GM12878 (cell line): ENCODE measurements at regions not wholly inside any gene's neighbourhood (a gene's known extent, or its start where the extent isn't known, plus 50 kb on each side); places are given as distances from the start of the nearest gene placed in this dataset.

Source experiments
- CBFB ChIP-seq: IDR thresholded peaks from 2 replicates; pipeline ENCODE4 v1.6.1; 2016; ENCODE audit warnings: antibody characterized with exemption, low read depth
- CEBPB ChIP-seq, 2 experiments: fragments of 150-350 bp in 1 of 2; IDR thresholded peaks; 2 replicates each; pipeline ENCODE4 v1.6.1; 2012 to 2014; ENCODE audit warnings: low read depth in 2 of 2, low read length in 2 of 2, borderline replicate concordance in 1 of 2, inconsistent platforms in 1 of 2
- DPF2 ChIP-seq: fragments of 450-650 bp; IDR thresholded peaks from 2 replicates; pipeline ENCODE4 v1.6.1; 2017; ENCODE audit warnings: mild to moderate bottlenecking
- EP300 ChIP-seq, 2 experiments: fragments of 150-350 bp in 1 of 2; IDR thresholded peaks; 2 replicates each; pipeline ENCODE4 v1.6.1; 2011 to 2012; ENCODE audit warnings: low read depth in 2 of 2, low read length in 2 of 2, borderline replicate concordance in 1 of 2, improper control_type of control experiment in 1 of 2, inconsistent platforms in 1 of 2; ENCODE audit not compliant: control insufficient read depth in 1 of 2
- FOS ChIP-seq: IDR thresholded peaks from 3 replicates; pipeline ENCODE4 v1.6.1; 2011; ENCODE audit warnings: borderline replicate concordance; ENCODE audit not compliant: insufficient read length; ENCODE audit errors: extremely low read depth
- POLR2A ChIP-seq: IDR thresholded peaks from 2 replicates; pipeline ENCODE4 v1.6.1; 2011; ENCODE audit warnings: low read depth, mild to moderate bottlenecking, low read length
- RUNX3 ChIP-seq: IDR thresholded peaks from 2 replicates; pipeline ENCODE4 v1.6.1; 2012; ENCODE audit warnings: low read length, inconsistent platforms
- SUZ12 ChIP-seq: fragments of 200-600 bp; sonication (generic); IDR thresholded peaks from one replicate; pipeline ENCODE4 v1.6.1; 2018; ENCODE audit warnings: antibody characterized with exemption, mild to moderate bottlenecking; ENCODE audit not compliant: unreplicated experiment
- TCF7 ChIP-seq: IDR thresholded peaks from 2 replicates; pipeline ENCODE4 v1.6.1; 2014; ENCODE audit warnings: antibody characterized with exemption, borderline replicate concordance
- ZNF217 ChIP-seq: fragments of 450-650 bp; IDR thresholded peaks from 2 replicates; pipeline ENCODE4 v1.6.1; 2017; ENCODE audit warnings: antibody characterized with exemption, mild to moderate bottlenecking
- TF ChIP-seq, protein P1 (sequence below), 3 experiments: IDR thresholded peaks in 2 of 3; conservative IDR thresholded peaks in 1 of 3; 2 replicates each; pipeline ENCODE4 v1.5.1; 2011; ENCODE audit warnings: low read depth in 3 of 3, low read length in 3 of 3, mild to moderate bottlenecking in 3 of 3, control low read depth in 2 of 3, moderate library complexity in 2 of 3, inconsistent platforms in 1 of 3, mixed read lengths in 1 of 3; ENCODE audit not compliant: control insufficient read depth in 2 of 3, insufficient read depth in 1 of 3; ENCODE audit errors: extremely low read depth in 1 of 3
- TF ChIP-seq, protein P2 (sequence below): fragments of 450-650 bp; IDR thresholded peaks from 2 replicates; pipeline ENCODE4 v1.6.1; 2017; ENCODE audit warnings: mild to moderate bottlenecking, low read depth, inconsistent platforms; ENCODE audit not compliant: poor library complexity, severe bottlenecking

DNA sequence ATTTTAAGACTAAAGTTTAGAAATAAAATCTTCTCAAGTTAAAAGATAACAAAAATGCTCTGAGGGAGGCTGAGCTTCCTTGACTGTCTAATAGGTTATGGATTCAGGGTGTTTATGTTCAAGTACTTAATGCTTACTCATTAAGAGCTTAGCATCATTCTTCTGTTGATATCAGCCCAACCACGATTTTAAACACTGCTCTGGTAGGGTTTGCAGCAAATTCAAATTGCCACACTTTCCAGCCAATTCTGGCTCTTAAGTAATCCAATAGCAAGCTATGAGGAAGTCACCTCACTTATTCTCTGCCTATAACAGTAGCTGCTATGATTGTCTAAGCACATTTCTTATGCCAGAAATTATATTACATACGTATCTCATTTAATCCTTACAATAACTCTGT is 191.0 kb upstream of the KIF2A start:
- TF ChIP-seq, protein P1, sequence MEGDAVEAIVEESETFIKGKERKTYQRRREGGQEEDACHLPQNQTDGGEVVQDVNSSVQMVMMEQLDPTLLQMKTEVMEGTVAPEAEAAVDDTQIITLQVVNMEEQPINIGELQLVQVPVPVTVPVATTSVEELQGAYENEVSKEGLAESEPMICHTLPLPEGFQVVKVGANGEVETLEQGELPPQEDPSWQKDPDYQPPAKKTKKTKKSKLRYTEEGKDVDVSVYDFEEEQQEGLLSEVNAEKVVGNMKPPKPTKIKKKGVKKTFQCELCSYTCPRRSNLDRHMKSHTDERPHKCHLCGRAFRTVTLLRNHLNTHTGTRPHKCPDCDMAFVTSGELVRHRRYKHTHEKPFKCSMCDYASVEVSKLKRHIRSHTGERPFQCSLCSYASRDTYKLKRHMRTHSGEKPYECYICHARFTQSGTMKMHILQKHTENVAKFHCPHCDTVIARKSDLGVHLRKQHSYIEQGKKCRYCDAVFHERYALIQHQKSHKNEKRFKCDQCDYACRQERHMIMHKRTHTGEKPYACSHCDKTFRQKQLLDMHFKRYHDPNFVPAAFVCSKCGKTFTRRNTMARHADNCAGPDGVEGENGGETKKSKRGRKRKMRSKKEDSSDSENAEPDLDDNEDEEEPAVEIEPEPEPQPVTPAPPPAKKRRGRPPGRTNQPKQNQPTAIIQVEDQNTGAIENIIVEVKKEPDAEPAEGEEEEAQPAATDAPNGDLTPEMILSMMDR (IDR thresholded peaks at IDR 0.05 in 2 of 3, conservative IDR thresholded peaks at IDR 0.05 in 1 of 3; ENCODE audit: control insufficient read depth in 2 of 3, extremely low read depth in 1 of 3, insufficient read depth in 1 of 3, low read depth in 3 of 3, low read length in 3 of 3) = no peak
- no peak for TF ChIP-seq RUNX3
- no peak for TF ChIP-seq CEBPB (IDR thresholded peaks at IDR 0.05; ENCODE audit: borderline replicate concordance in 1 of 2, low read depth in 2 of 2, low read length in 2 of 2)
- TF ChIP-seq TCF7 = no peak
- TF ChIP-seq, protein P2, sequence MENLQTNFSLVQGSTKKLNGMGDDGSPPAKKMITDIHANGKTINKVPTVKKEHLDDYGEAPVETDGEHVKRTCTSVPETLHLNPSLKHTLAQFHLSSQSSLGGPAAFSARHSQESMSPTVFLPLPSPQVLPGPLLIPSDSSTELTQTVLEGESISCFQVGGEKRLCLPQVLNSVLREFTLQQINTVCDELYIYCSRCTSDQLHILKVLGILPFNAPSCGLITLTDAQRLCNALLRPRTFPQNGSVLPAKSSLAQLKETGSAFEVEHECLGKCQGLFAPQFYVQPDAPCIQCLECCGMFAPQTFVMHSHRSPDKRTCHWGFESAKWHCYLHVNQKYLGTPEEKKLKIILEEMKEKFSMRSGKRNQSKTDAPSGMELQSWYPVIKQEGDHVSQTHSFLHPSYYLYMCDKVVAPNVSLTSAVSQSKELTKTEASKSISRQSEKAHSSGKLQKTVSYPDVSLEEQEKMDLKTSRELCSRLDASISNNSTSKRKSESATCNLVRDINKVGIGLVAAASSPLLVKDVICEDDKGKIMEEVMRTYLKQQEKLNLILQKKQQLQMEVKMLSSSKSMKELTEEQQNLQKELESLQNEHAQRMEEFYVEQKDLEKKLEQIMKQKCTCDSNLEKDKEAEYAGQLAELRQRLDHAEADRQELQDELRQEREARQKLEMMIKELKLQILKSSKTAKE = no peak
- no peak for TF ChIP-seq SUZ12
- TF ChIP-seq EP300 (IDR thresholded peaks at IDR 0.05; ENCODE audit: borderline replicate concordance in 1 of 2, control insufficient read depth in 1 of 2, low read depth in 2 of 2, low read length in 2 of 2) = no peak
- TF ChIP-seq DPF2 = no peak
- no peak for TF ChIP-seq ZNF217
- no peak for TF ChIP-seq CBFB
- TF ChIP-seq FOS = no peak
- TF ChIP-seq POLR2A = no peak
